Dedifferentiated amniotic fluid mesenchymal stem cell (primary cell): ENCODE measurements at regions not wholly inside any gene's neighbourhood (a gene's known extent, or its start where the extent isn't known, plus 50 kb on each side); places are given as distances from the start of the nearest gene placed in this dataset.

Experiments used
- DNase-seq: peaks from one replicate; pipeline ENCODE4 v3.0.0-alpha.2; 2016; ENCODE audit errors: extremely low spot score

DNA sequence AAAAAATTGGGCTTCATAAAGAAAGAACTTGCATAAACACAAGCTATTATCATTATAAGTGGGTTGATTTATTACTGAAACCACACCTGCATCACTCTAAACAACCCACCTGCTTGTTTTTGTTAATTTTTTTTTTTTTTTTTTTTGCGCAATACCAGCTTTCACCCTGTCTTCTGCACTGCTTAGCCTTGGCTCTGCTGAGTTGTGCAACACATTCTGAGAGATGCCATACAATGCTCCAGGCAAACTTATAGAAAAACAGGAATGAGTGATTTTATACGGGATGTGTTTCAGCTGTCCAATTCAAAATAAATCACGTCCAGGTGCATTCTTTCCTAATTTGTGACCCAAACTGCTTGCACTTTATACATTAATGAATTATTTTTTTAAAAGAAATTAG lies 923.6 kb downstream of the GATA3 start:
- no peak for DNase-seq

- DNase-seq = no peak
Observed at GRCh38 chr10:8979976-8980375, 925.5 kb downstream of the GATA3 start.

- DNase-seq = no peak
Observed at GRCh38 chr10:8981277-8981676, 926.8 kb downstream of the GATA3 start.

DNA sequence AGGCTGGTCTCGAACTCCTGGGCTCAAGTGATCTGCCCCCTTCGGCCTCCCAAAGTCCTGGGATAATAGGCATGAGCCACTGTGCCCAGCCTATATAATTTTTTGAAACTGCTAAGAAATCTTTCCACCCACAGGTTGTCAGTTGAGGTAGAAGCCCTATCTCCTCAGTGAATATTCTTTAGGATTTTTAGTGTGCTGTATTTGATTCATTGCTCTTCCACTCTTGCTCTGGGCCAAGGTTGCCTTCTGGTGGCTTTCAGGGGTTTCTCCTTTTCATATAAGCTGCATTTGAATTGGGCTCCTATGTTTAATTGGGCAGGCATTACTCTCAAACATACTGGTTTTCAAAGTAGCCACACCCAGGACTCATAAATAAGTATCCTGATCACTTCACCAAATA lies 931.2 kb downstream of the GATA3 start:
- DNase-seq = no peak

DNA sequence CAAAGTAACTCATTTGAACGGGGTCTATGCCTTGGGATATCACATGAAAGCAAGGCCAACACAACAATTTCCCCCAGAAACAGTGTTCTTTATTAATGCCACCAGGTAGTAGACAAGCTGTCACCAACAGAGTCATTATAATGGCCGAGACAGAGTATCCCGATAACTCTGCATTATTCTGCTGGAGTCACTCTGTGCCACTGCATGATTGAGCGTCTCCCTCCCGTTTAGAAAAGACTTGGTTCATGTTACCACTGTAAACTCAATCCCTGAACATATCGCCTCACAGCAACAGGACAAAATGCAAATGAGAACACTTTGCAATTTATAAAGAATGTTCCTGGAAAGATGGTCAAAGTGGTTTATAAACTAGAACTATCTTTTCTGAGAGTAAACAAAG lies 932.5 kb downstream of the GATA3 start:
- no peak for DNase-seq

GRCh38 chr10:8987712-8988111 lies 933.2 kb downstream of the GATA3 start:
- DNase-seq = no peak

DNA sequence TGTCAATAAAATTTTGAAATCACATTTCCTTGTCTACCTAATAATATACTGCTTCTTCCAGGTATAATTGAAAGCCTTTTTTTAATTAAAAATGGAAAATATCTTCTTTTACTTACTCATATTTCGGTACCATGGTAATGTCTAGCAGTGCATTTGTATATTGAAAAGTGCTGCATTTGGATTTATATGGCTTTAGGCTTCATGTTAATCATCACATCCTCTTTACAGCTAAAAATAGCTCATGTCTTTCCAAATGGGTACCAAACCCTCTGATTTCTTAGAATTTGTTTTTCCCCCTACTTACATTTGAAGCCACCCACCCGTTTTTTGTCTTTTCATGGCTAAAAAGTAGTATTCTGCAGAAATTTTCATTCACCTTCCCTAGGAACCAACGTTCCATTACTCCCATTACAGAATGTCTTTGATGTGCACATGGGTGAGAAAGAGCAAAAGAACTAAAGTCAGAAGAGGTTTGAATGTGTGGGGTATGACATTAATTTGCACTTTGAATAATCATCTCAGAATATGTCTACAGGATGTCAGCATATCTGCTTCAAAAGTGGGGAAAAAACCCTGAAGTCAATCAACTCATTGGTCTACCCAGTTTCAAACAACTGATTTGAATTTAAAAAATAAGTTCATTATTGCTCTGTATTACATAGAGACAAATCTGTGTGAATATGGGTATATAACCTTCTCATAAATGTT lies 935.9 kb downstream of the GATA3 start:
- no peak for DNase-seq

- DNase-seq = no peak
Observed at GRCh38 chr10:8992009-8992408, 937.5 kb downstream of the GATA3 start.

GRCh38 chr10:8993864-8994263 lies 939.4 kb downstream of the GATA3 start:
- DNase-seq = no peak

- DNase-seq = no peak
Observed at GRCh38 chr10:8998751-8999150, 944.3 kb downstream of the GATA3 start.

DNA sequence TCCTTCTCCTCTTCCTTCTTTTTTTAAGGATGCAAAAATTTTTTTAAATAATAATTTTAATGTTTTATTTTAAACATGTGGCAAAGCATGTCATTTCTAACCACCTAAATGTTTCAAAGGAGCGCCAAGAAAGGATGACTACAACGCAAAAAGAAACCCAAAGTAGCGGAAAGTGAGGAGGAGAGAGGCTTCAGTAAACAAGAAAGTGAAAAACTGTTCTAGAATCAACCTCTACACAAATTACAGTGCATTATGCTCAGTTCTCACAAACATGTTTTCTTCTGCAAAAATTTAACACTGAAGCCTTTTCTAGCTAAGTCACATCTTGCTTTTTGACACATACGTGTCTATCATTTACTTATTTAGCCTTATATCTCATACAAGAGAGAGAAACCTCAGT lies 948.6 kb downstream of the GATA3 start:
- no peak for DNase-seq

GRCh38 chr10:9004736-9005135 lies 950.2 kb downstream of the GATA3 start:
- no peak for DNase-seq

- DNase-seq = no peak
Observed at GRCh38 chr10:9009505-9009904, 955.0 kb downstream of the GATA3 start.

- no peak for DNase-seq
Observed at GRCh38 chr10:9010093-9010492, 955.6 kb downstream of the GATA3 start.

- no peak for DNase-seq
Observed at GRCh38 chr10:9010931-9011670, 956.6 kb downstream of the GATA3 start.

DNA sequence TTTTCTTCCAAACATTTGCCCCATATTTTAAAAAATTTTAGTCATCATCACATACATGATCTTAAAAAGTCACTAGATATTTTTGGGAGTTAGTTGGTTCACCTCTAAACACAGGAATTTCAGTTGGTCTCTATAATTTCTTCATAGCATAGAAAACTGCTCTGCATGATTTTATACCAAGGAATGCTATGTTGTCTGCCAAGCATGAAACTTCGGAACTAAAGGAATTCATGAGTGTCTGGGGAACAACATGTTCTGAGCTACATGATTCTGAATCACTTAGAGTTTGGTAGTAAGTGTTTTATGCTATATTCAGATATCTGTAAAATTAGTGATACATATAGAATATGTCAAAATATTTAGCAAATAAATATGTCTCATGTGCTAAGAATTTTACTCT lies 957.8 kb downstream of the GATA3 start:
- DNase-seq = no peak

GRCh38 chr10:9015005-9015404 lies 960.5 kb downstream of the GATA3 start:
- no peak for DNase-seq

DNA sequence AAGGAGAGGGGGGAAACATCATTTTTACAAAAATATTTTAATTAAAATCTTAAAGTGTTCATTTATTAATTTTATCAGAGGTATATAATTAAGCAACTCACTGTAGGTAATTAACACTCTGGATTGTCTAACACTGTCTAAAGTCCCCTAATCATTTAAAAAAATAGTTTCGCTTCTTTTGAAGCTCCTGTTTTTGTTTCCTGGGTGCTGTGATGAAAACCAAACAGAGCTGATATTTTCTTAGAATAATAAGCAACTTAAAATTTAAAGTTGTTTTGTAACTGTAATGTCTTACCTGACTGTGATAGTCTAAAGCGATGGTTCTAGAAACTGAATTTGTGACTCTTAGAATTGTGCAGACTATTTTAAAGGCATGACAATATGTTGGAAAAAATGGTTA lies 961.0 kb downstream of the GATA3 start:
- DNase-seq = no peak

- DNase-seq = no peak
Observed at GRCh38 chr10:9016930-9017329, 962.4 kb downstream of the GATA3 start.

- DNase-seq = no peak
Observed at GRCh38 chr10:9018195-9019173, 964.0 kb downstream of the GATA3 start.

GRCh38 chr10:9023206-9023605 lies 968.7 kb downstream of the GATA3 start:
- DNase-seq = no peak

GRCh38 chr10:9024210-9024609 lies 969.7 kb downstream of the GATA3 start:
- DNase-seq = no peak
